ENCODE measurements at regions not wholly inside any gene's neighbourhood (a gene's known extent, or its start where the extent isn't known, plus 50 kb on each side); places are given as distances from the start of the nearest gene placed in this dataset.

DNA sequence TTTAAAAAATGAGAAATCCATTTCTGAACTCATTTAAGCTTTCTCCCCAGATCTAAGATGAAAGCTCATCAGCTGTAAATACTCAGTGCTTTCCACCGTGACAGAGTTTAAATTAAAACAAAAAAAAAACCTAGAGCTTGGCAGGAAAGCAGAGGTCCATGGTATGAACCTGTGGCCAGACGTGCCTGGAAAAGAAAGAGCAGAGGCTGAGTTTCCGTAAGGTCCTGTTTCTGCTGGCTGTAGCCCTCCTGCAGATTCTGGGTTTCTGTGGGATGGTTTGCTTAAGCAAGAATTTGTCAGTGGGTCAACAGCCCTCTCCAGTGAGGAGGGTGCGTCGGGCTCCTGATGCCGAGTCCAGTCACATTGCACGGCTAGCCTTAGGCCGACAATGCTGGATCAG is 383.2 kb downstream of the SAMD5 start:
- BruUV-seq (replicated peaks) = no TSS peak
- Histone ChIP-seq H3K27ac (ENCODE audit: insufficient read depth, low read length) (no peak overlapping the region), H3K4me1 (ENCODE audit: control insufficient read depth, insufficient read depth, low read length) (no peaks in the 10 kb centered on the region; the same call in 1 of the 2 replicates), H3K27me3 (ENCODE audit: control insufficient read depth, insufficient read depth, low read length) (no peaks in the 10 kb centered on the region), H3K9me3 (ENCODE audit: control insufficient read depth, insufficient read depth, low read length) (no peaks in the 10 kb centered on the region; the same call in 1 of the 2 replicates), H2BK5ac (ENCODE audit: low read depth, low read length, poor library complexity, severe bottlenecking) (no peak overlapping the region), H4K20me1 (ENCODE audit: insufficient read depth, low read length) (no peaks in the 10 kb centered on the region), H2BK15ac (ENCODE audit: low read depth, low read length) (no peak overlapping the region), H3K36me3 (ENCODE audit: control insufficient read depth, insufficient read depth, low read length) (no peaks in the 10 kb centered on the region), H3K4me3 (ENCODE audit: insufficient read depth, low read depth, low read length) (no peak overlapping the region), H4K91ac (ENCODE audit: insufficient read depth, low read depth, low read length) (no peak overlapping the region), H3K18ac (ENCODE audit: low read depth, low read length) (no peak overlapping the region), H3K4me2 (ENCODE audit: low read depth, low read length) (no peak overlapping the region), H2AK9ac (replicated peaks; ENCODE audit: low read depth, low read length, poor library complexity) (no peak overlapping the region), H2AFZ (replicated peaks; ENCODE audit: low read length, poor library complexity) (no peak overlapping the region), H4K8ac (ENCODE audit: low read depth in 2 of 2, low read length in 2 of 2) (no peak overlapping the region), H3K56ac (ENCODE audit: extremely low read depth, insufficient read depth, low read length) (no peak overlapping the region), H3K14ac (replicated peaks; ENCODE audit: low read depth, low read length) (no peak overlapping the region), H2AK5ac (ENCODE audit: low read depth, low read length) (no peak overlapping the region), H2BK120ac (ENCODE audit: low read depth, low read length) (no peak overlapping the region), H3K9ac (ENCODE audit: low read depth, low read length) (no peak overlapping the region), H3K23ac (ENCODE audit: low read depth, low read length) (no peak overlapping the region), H2BK20ac (ENCODE audit: low read depth, low read length) (no peak overlapping the region), H3K9me1 (ENCODE audit: insufficient read depth, low read length) (no peaks in the 10 kb centered on the region), H4K5ac (ENCODE audit: low read depth, low read length) (no peak overlapping the region), H3K79me1 (ENCODE audit: low read depth in 1 of 2, low read length in 2 of 2) (no peaks in the 10 kb centered on the region), H3K4ac (ENCODE audit: low read depth, low read length) (no peak overlapping the region)
- WGBS, 2 experiments (ENCODE audit: extremely low coverage in 2 of 2, insufficient read length in 1 of 2) = no CpG with 5 or more reads among the region's 8 CpGs
- POLR2A ChIA-PET (ENCODE audit: unreplicated experiment) = interaction anchor here (0.5 kb wide), 1 partner anchor 108 kb away, joined by 5 read pairs; no protein-coding TSS in a partner anchor
- ATAC-seq (ENCODE audit: low read depth) (no peak), DNase-seq (no peak)
- TF ChIP-seq, protein P1, sequence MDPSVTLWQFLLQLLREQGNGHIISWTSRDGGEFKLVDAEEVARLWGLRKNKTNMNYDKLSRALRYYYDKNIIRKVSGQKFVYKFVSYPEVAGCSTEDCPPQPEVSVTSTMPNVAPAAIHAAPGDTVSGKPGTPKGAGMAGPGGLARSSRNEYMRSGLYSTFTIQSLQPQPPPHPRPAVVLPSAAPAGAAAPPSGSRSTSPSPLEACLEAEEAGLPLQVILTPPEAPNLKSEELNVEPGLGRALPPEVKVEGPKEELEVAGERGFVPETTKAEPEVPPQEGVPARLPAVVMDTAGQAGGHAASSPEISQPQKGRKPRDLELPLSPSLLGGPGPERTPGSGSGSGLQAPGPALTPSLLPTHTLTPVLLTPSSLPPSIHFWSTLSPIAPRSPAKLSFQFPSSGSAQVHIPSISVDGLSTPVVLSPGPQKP (IDR thresholded peaks at IDR 0.05; ENCODE audit: borderline replicate concordance, low read depth, low read length) = no peak
- TF ChIP-seq MAZ (IDR thresholded peaks at IDR 0.05; ENCODE audit: borderline replicate concordance, low read depth, low read length) (no peak), CHD1 (IDR thresholded peaks at IDR 0.05; ENCODE audit: low read depth, low read length) (no peak), RAD21 (IDR thresholded peaks at IDR 0.05; ENCODE audit: low read length) (no peak), NFE2L2 (IDR thresholded peaks at IDR 0.05; ENCODE audit: low read depth, low read length) (no peak), CEBPB (IDR thresholded peaks at IDR 0.05; ENCODE audit: low read depth, low read length) (no peak), BHLHE40 (IDR thresholded peaks at IDR 0.05; ENCODE audit: low read depth, low read length) (no peak)
- TF ChIP-seq, protein P2, sequence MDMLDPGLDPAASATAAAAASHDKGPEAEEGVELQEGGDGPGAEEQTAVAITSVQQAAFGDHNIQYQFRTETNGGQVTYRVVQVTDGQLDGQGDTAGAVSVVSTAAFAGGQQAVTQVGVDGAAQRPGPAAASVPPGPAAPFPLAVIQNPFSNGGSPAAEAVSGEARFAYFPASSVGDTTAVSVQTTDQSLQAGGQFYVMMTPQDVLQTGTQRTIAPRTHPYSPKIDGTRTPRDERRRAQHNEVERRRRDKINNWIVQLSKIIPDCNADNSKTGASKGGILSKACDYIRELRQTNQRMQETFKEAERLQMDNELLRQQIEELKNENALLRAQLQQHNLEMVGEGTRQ (IDR thresholded peaks at IDR 0.05; ENCODE audit: low read depth, low read length) = no peak
- intact Hi-C loops (cut with micrococcal nuclease) (no loop called here), dilution Hi-C loops (cut with HindIII; ENCODE audit: low sequenced_read_pairs, unreplicated experiment) (no loop called here), in situ Hi-C loops (cut with MboI; ENCODE audit: low sequenced_read_pairs) (no loop called here)
- CTCF ChIA-PET = no interaction called here

Measured in IMR-90 (cell line).